GM12878 (cell line): ENCODE measurements at regions not wholly inside any gene's neighbourhood (a gene's known extent, or its start where the extent isn't known, plus 50 kb on each side); places are given as distances from the start of the nearest gene placed in this dataset.

ENCODE experiments used
- ATAC-seq: fragments of 200-7000 bp; cut with Tn5 transposase; 3 replicates; pipeline ENCODE4 v1.9.1; 2020; ENCODE audit warnings: mild to moderate bottlenecking, moderate library complexity
- BruUV-seq: library from RNA; stranded (reverse); fragments of 400-500 nt; replicated peaks from 2 replicates; lab custom pipeline; 2021; lab: Mats Ljungman, UMichigan
- CTCF ChIA-PET: fragments of 300-600 bp; sonication (Branson Sonifier 250); formaldehyde crosslinking; extraction: SDS; loops from one replicate; lab custom pipeline; 2021; ENCODE audit warnings: inconsistent platforms; lab: Yijun Ruan, JAX
- POLR2A ChIA-PET: fragments of 350-600 bp; formaldehyde crosslinking; extraction: SDS; loops from one replicate; lab custom pipeline; 2021; ENCODE audit warnings: inconsistent platforms; lab: Charles Lee
- RAD21 ChIA-PET: fragments of 300-600 bp; sonication (Branson Sonifier 250); formaldehyde crosslinking; loops from one replicate; lab custom pipeline; 2023; ENCODE audit warnings: antibody characterized with exemption; ENCODE audit not compliant: unreplicated experiment; lab: Charles Lee
- SMC1A ChIA-PET: fragments of 300-600 bp; sonication (Branson Sonifier 250); formaldehyde crosslinking; loops from one replicate; lab custom pipeline; 2023; ENCODE audit not compliant: unreplicated experiment, uncharacterized antibody; lab: Charles Lee
- DNase-seq: peaks from one replicate; pipeline ENCODE4 v3.0.0-alpha.2; 2011; ENCODE audit warnings: low read depth, low spot score
- FAIRE-seq: peaks from 3 replicates; lab custom pipeline; 2011; peaks lifted over from hg19 to GRCh38; lab: Jason Lieb, UNC
- H2AFZ ChIP-seq: 2 replicates; pipeline ENCODE4 v1.6.0; 2011; ENCODE audit warnings: low read depth, low read length, control low read depth; ENCODE audit not compliant: control insufficient read depth
- H3K27ac ChIP-seq: 2 replicates; pipeline ENCODE4 v1.5.1; 2011; ENCODE audit warnings: control low read depth; ENCODE audit not compliant: control insufficient read depth, insufficient read depth
- H3K27me3 ChIP-seq, 2 experiments: replicated peaks in 1 of 2; 2 replicates each; pipeline versions ENCODE4 v1.6.0 to v1.6.1; 2011; ENCODE audit warnings: low read length in 1 of 2; ENCODE audit not compliant: control insufficient read depth in 2 of 2, insufficient read depth in 2 of 2
- H3K36me3 ChIP-seq, 2 experiments: 2 replicates each; pipeline ENCODE4 v1.5.1; 2011; ENCODE audit warnings: low read length in 1 of 2; ENCODE audit not compliant: control insufficient read depth in 2 of 2, insufficient read depth in 2 of 2
- H3K4me1 ChIP-seq: 2 replicates; pipeline ENCODE4 v1.6.1; 2011; ENCODE audit warnings: mild to moderate bottlenecking, low read length, moderate library complexity, mixed read lengths; ENCODE audit not compliant: control insufficient read depth, insufficient read depth
- H3K4me2 ChIP-seq: 2 replicates; pipeline ENCODE4 v1.6.0; 2011; ENCODE audit warnings: control low read depth; ENCODE audit not compliant: control insufficient read depth, insufficient read depth
- H3K4me3 ChIP-seq: fragments of 200-600 bp; sonication (generic); 2 replicates; pipeline ENCODE4 v1.5.1; 2016
- H3K79me2 ChIP-seq: 2 replicates; pipeline ENCODE4 v1.6.0; 2011; ENCODE audit warnings: low read length; ENCODE audit not compliant: control insufficient read depth, insufficient read depth
- H3K9ac ChIP-seq: 2 replicates; pipeline ENCODE4 v1.8.0; 2011; ENCODE audit warnings: low read length, control low read depth, mixed read lengths; ENCODE audit not compliant: control insufficient read depth, insufficient read depth
- H3K9me3 ChIP-seq: replicated peaks from 3 replicates; pipeline ENCODE4 v1.5.1; 2011; ENCODE audit warnings: mild to moderate bottlenecking, low read length; ENCODE audit not compliant: control insufficient read depth, insufficient read depth
- H4K20me1 ChIP-seq: 2 replicates; pipeline ENCODE4 v1.6.0; 2011; ENCODE audit not compliant: control insufficient read depth, insufficient read depth
- ATF7 ChIP-seq: fragments of 450-650 bp; IDR thresholded peaks from 2 replicates; pipeline ENCODE4 v1.6.1; 2016; ENCODE audit warnings: low read depth, mild to moderate bottlenecking
- BHLHE40 ChIP-seq, 2 experiments: fragments of 450-650 bp in 1 of 2; IDR thresholded peaks; 2 replicates each; pipeline ENCODE4 v1.6.1; 2011 to 2017; ENCODE audit warnings: low read depth in 2 of 2, borderline replicate concordance in 1 of 2, improper control_type of control experiment in 1 of 2, low read length in 1 of 2, mild to moderate bottlenecking in 1 of 2
- BMI1 ChIP-seq: fragments of 450-650 bp; IDR thresholded peaks from 2 replicates; pipeline ENCODE4 v1.6.1; 2016; ENCODE audit warnings: mild to moderate bottlenecking, moderate library complexity, borderline replicate concordance
- DPF2 ChIP-seq: fragments of 450-650 bp; IDR thresholded peaks from 2 replicates; pipeline ENCODE4 v1.6.1; 2017; ENCODE audit warnings: mild to moderate bottlenecking
- EP300 ChIP-seq, 2 experiments: fragments of 150-350 bp in 1 of 2; IDR thresholded peaks; 2 replicates each; pipeline ENCODE4 v1.6.1; 2011 to 2012; ENCODE audit warnings: low read depth in 2 of 2, low read length in 2 of 2, borderline replicate concordance in 1 of 2, improper control_type of control experiment in 1 of 2, inconsistent platforms in 1 of 2; ENCODE audit not compliant: control insufficient read depth in 1 of 2
- HDAC6 ChIP-seq: fragments of 200-600 bp; sonication (generic); IDR thresholded peaks from one replicate; pipeline ENCODE4 v1.8.0; 2017; ENCODE audit warnings: antibody characterized with exemption; ENCODE audit not compliant: unreplicated experiment
- IKZF1 ChIP-seq: fragments of 450-650 bp; conservative IDR thresholded peaks from 2 replicates; pipeline ENCODE4 v1.6.1; 2017; ENCODE audit warnings: antibody characterized with exemption, mild to moderate bottlenecking
- IKZF2 ChIP-seq, 2 experiments: fragments of 450-650 bp; IDR thresholded peaks; 2 replicates each; pipeline ENCODE4 v1.6.1; 2017; ENCODE audit warnings: mild to moderate bottlenecking in 2 of 2, moderate library complexity in 2 of 2
- MTA2 ChIP-seq: fragments of 450-650 bp; IDR thresholded peaks from 2 replicates; pipeline ENCODE4 v1.6.1; 2016; ENCODE audit warnings: low read depth, mild to moderate bottlenecking, moderate library complexity
- NBN ChIP-seq: fragments of 450-650 bp; IDR thresholded peaks from 2 replicates; pipeline ENCODE4 v1.6.1; 2016
- NR2F1 ChIP-seq: fragments of 450-650 bp; conservative IDR thresholded peaks from 2 replicates; pipeline ENCODE4 v1.6.1; 2017; ENCODE audit warnings: mild to moderate bottlenecking
- RELB ChIP-seq: fragments of 450-650 bp; IDR thresholded peaks from 2 replicates; pipeline ENCODE4 v1.6.1; 2017; ENCODE audit warnings: low read depth, mild to moderate bottlenecking, moderate library complexity
- SKIL ChIP-seq: fragments of 450-650 bp; IDR thresholded peaks from 2 replicates; pipeline ENCODE4 v1.6.1; 2017; ENCODE audit warnings: mild to moderate bottlenecking, low read depth, inconsistent platforms; ENCODE audit not compliant: poor library complexity, severe bottlenecking
- TCF12 ChIP-seq: IDR thresholded peaks from 2 replicates; pipeline ENCODE4 v1.6.1; 2011; ENCODE audit warnings: low read depth, mild to moderate bottlenecking, low read length
- ZBED1 ChIP-seq: IDR thresholded peaks from 2 replicates; pipeline ENCODE4 v1.6.1; 2016; ENCODE audit warnings: borderline replicate concordance
- in situ Hi-C: fragments of 300-500 bp; cut with MboI; formaldehyde crosslinking; loops from 9 replicates; pipeline ENCODE4 v1.14.3; 2018; ENCODE audit warnings: mixed read lengths
- intact Hi-C: fragments of 100-400 bp; cut with micrococcal nuclease; formaldehyde crosslinking; loops from one replicate; pipeline ENCODE4 v1.14.2; 2022; ENCODE audit not compliant: unreplicated experiment

GRCh38 chr3:95539950-95540483 lies 1274.4 kb upstream of the EPHA6 start:
- DNase-seq (peak; percentile 4), FAIRE-seq (no peak), ATAC-seq (peak; percentile 92)
- no peaks in the 10 kb centered on the region for H3K9me3 ChIP-seq
- H2AFZ ChIP-seq = no peak overlapping the region
- H3K4me1 ChIP-seq = no peaks in the 10 kb centered on the region
- POLR2A ChIA-PET = no interaction called here
- no peaks in the 10 kb centered on the region for H4K20me1 ChIP-seq
- no peak overlapping the region for H3K4me3 ChIP-seq
- in situ Hi-C loops = no loop called here
- intact Hi-C loops = no loop called here
- CTCF ChIA-PET = no interaction called here
- H3K9ac ChIP-seq = no peak overlapping the region
- H3K27me3 ChIP-seq = no peaks in the 10 kb centered on the region
- H3K27ac ChIP-seq = no peak overlapping the region
- RAD21 ChIA-PET = interaction anchor here (1.1 kb wide), 1 partner anchor 27 kb away, joined by 3 read pairs; no protein-coding TSS in a partner anchor
- no peaks in the 10 kb centered on the region for H3K79me2 ChIP-seq
- SMC1A ChIA-PET = no interaction called here
- no peaks in the 10 kb centered on the region for H3K36me3 ChIP-seq
- no TSS peak for BruUV-seq
- no peak overlapping the region for H3K4me2 ChIP-seq
- TF ChIP-seq RELB = peak; percentile 55; the same call in 1 of the 2 replicates
- no peak for TF ChIP-seq ZBED1
- TF ChIP-seq IKZF1 = peak; percentile 80
- no peak for TF ChIP-seq HDAC6
- TF ChIP-seq EP300 (IDR thresholded peaks at IDR 0.05; ENCODE audit: borderline replicate concordance in 1 of 2, control insufficient read depth in 1 of 2, low read depth in 2 of 2, low read length in 2 of 2) = peak in 1 of 2 experiments; percentile 50; a peak in 2 of 4 replicates
- TF ChIP-seq ATF7 = no peak
- TF ChIP-seq NR2F1 = peak; percentile 41; the same call in 1 of the 2 replicates
- TF ChIP-seq IKZF2 (IDR thresholded peaks at IDR 0.05) = peak; percentile 83 to 87
- peak; percentile 68 for TF ChIP-seq SKIL
- peak; percentile 96 for TF ChIP-seq MTA2
- TF ChIP-seq TCF12 = no peak
- peak; percentile 61; the same call in 1 of the 2 replicates for TF ChIP-seq DPF2
- TF ChIP-seq NBN = 0 out of 2 replicates have a peak, but pooled peaks have one; percentile 36
- peak in 1 of 2 experiments; percentile 23; a peak in 1 of 4 replicates for TF ChIP-seq BHLHE40 (IDR thresholded peaks at IDR 0.05; ENCODE audit: borderline replicate concordance in 1 of 2, low read depth in 2 of 2, low read length in 1 of 2)
- TF ChIP-seq BMI1 = 0 out of 2 replicates have a peak, but pooled peaks have one; percentile 45
